ENCODE measurements at regions not wholly inside any gene's neighbourhood (a gene's known extent, or its start where the extent isn't known, plus 50 kb on each side); places are given as distances from the start of the nearest gene placed in this dataset.

DNA sequence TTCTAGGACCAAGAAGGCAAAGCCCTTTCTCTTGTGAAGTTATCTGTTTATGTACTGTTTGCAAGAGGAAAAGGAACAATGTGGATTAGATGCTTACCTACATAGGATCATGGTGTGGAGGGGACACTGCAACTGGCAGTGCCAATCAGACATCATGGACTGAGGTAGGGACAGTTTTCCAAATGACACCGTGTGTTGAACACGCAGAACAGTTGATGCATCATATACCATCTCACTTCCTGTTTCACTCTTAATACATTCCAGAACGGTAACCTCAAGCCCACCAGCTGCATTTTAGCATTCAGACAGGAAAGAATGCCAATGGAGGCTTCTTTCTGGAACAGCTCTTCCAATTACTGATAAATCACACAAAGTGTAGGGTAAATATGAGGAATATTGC, 397.7 kb upstream of the LMCD1 start (continued):
- TF ChIP-seq, protein P1, sequence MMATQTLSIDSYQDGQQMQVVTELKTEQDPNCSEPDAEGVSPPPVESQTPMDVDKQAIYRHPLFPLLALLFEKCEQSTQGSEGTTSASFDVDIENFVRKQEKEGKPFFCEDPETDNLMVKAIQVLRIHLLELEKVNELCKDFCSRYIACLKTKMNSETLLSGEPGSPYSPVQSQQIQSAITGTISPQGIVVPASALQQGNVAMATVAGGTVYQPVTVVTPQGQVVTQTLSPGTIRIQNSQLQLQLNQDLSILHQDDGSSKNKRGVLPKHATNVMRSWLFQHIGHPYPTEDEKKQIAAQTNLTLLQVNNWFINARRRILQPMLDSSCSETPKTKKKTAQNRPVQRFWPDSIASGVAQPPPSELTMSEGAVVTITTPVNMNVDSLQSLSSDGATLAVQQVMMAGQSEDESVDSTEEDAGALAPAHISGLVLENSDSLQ (IDR thresholded peaks at IDR 0.05): peak; percentile 27; the same call in 1 of the 2 replicates
- TF ChIP-seq SP1 (IDR thresholded peaks at IDR 0.05; ENCODE audit: low read depth, low read length) (no peak), SKIL (IDR thresholded peaks at IDR 0.05; ENCODE audit: low read depth, poor library complexity, severe bottlenecking) (no peak), SPI1 (IDR thresholded peaks at IDR 0.05; ENCODE audit: borderline replicate concordance, insufficient read depth, low read depth, low read length) (peak; percentile 89), TCF12 (IDR thresholded peaks at IDR 0.05; ENCODE audit: low read depth, low read length) (no peak), ASH2L (IDR thresholded peaks at IDR 0.05; ENCODE audit: borderline replicate concordance, low read depth) (no peak)

- DNase-seq (ENCODE audit: low read depth, low spot score): no peak
- intact Hi-C loops (cut with micrococcal nuclease; ENCODE audit: unreplicated experiment): no loop called here
- in situ Hi-C loops (cut with MboI): no loop called here
- no peaks in the 10 kb centered on the region for H3K36me3 ChIP-seq (ENCODE audit: control insufficient read depth in 2 of 2, insufficient read depth in 2 of 2, low read length in 1 of 2)
- H3K27ac ChIP-seq (ENCODE audit: control insufficient read depth, insufficient read depth): no peak overlapping the region
- ChIA-PET POLR2A (no interaction called here), SMC1A (ENCODE audit: uncharacterized antibody, unreplicated experiment) (no interaction called here), RAD21 (ENCODE audit: unreplicated experiment) (no interaction called here), CTCF (no interaction called here)
- H3K9ac ChIP-seq (ENCODE audit: control insufficient read depth, insufficient read depth, low read length): no peak overlapping the region
- no peak overlapping the region for H3K4me2 ChIP-seq (ENCODE audit: control insufficient read depth, insufficient read depth)
- H3K79me2 ChIP-seq (ENCODE audit: control insufficient read depth, insufficient read depth, low read length): no peaks in the 10 kb centered on the region
- no peak overlapping the region for H2AFZ ChIP-seq (ENCODE audit: control insufficient read depth, low read depth, low read length)
- no peaks in the 10 kb centered on the region for H3K27me3 ChIP-seq (replicated peaks in 1 of 2; ENCODE audit: control insufficient read depth in 2 of 2, insufficient read depth in 2 of 2, low read length in 1 of 2)
- H3K9me3 ChIP-seq (replicated peaks; ENCODE audit: control insufficient read depth, insufficient read depth, low read length): no peaks in the 10 kb centered on the region
- no peak for ATAC-seq
- no peaks in the 10 kb centered on the region for H3K4me1 ChIP-seq (ENCODE audit: control insufficient read depth, insufficient read depth, low read length)
- H4K20me1 ChIP-seq (ENCODE audit: control insufficient read depth, insufficient read depth): no peaks in the 10 kb centered on the region
- WGBS (ENCODE audit: insufficient coverage, insufficient replicate concordance, low lambda C conversion rate, missing lambda C conversion rate): 0% methylated on average over 2 of the region's 2 CpGs
- no TSS peak for BruUV-seq (replicated peaks)
- FAIRE-seq: no peak
- no peak overlapping the region for H3K4me3 ChIP-seq
- TF ChIP-seq CBX3 (IDR thresholded peaks at IDR 0.05; ENCODE audit: borderline replicate concordance, low read depth): no peak
- TF ChIP-seq SMC3 (IDR thresholded peaks at IDR 0.05; ENCODE audit: borderline replicate concordance, low read length): no peak
- no peak for TF ChIP-seq CHD2 (IDR thresholded peaks at IDR 0.05; ENCODE audit: borderline replicate concordance, low read depth, low read length)
- TF ChIP-seq SMAD1 (IDR thresholded peaks at IDR 0.05; ENCODE audit: low read depth, partially characterized antibody): no peak
- no peak for TF ChIP-seq USF1 (IDR thresholded peaks at IDR 0.05; ENCODE audit: borderline replicate concordance, extremely low read length, insufficient read depth, low read depth, low read length)
- no peak for TF ChIP-seq ATF7 (IDR thresholded peaks at IDR 0.05; ENCODE audit: low read depth)
- TF ChIP-seq IKZF2 (IDR thresholded peaks at IDR 0.05): no peak
- no peak for TF ChIP-seq RFX5 (IDR thresholded peaks at IDR 0.05; ENCODE audit: low read depth, low read length)
- TF ChIP-seq POLR2A (IDR thresholded peaks at IDR 0.05; ENCODE audit: low read depth, low read length): no peak
- no peak for TF ChIP-seq EP300 (IDR thresholded peaks at IDR 0.05; ENCODE audit: borderline replicate concordance in 1 of 2, control insufficient read depth in 1 of 2, low read depth in 2 of 2, low read length in 2 of 2)
- TF ChIP-seq NRF1 (conservative IDR thresholded peaks at IDR 0.05; ENCODE audit: low read depth, low read length): no peak
- TF ChIP-seq ZBTB33 (IDR thresholded peaks at IDR 0.05): no peak
- no peak for TF ChIP-seq JUND (IDR thresholded peaks at IDR 0.05; ENCODE audit: low read depth, low read length)
These were observed 394.7 kb upstream of the LMCD1 start for GRCh38 chr3:8106921-8107320.
